ENCODE measurements at regions not wholly inside any gene's neighbourhood (a gene's known extent, or its start where the extent isn't known, plus 50 kb on each side); places are given as distances from the start of the nearest gene placed in this dataset.

- Histone ChIP-seq H3K9me3 (ENCODE audit: severe bottlenecking) (peaks cover 3% of the 10 kb centered on the region), H3K4me3 (ENCODE audit: severe bottlenecking) (no peak overlapping the region), H3K36me3 (ENCODE audit: low read depth) (no peaks in the 10 kb centered on the region), H3K27ac (ENCODE audit: poor library complexity, severe bottlenecking) (no peak overlapping the region), H3K4me1 (ENCODE audit: insufficient read depth, poor library complexity, severe bottlenecking) (peaks cover 25% of the 10 kb centered on the region), H3K27me3 (ENCODE audit: insufficient read depth, poor library complexity, severe bottlenecking) (no peaks in the 10 kb centered on the region)
- ATAC-seq (ENCODE audit: low read depth) (no peak), DNase-seq (ENCODE audit: low spot score) (no peak)
- TF ChIP-seq CTCF (IDR thresholded peaks at IDR 0.05; ENCODE audit: poor library complexity, severe bottlenecking) = no peak
Measured at GRCh38 chr11:19594326-19594725, 118.3 kb upstream of the NAV2 start.

- Histone ChIP-seq H3K27ac (ENCODE audit: poor library complexity, severe bottlenecking) (no peak overlapping the region), H3K9me3 (ENCODE audit: severe bottlenecking) (peaks cover 3% of the 10 kb centered on the region), H3K4me3 (ENCODE audit: severe bottlenecking) (no peak overlapping the region), H3K27me3 (ENCODE audit: insufficient read depth, poor library complexity, severe bottlenecking) (no peaks in the 10 kb centered on the region), H3K4me1 (ENCODE audit: insufficient read depth, poor library complexity, severe bottlenecking) (peaks cover 25% of the 10 kb centered on the region), H3K36me3 (ENCODE audit: low read depth) (no peaks in the 10 kb centered on the region)
- TF ChIP-seq CTCF (IDR thresholded peaks at IDR 0.05; ENCODE audit: poor library complexity, severe bottlenecking) = no peak
- no peak for ATAC-seq (ENCODE audit: low read depth)
- no peak for DNase-seq (ENCODE audit: low spot score)
Measured at GRCh38 chr11:19592842-19593241, 119.8 kb upstream of the NAV2 start.

- TF ChIP-seq CTCF (IDR thresholded peaks at IDR 0.05; ENCODE audit: poor library complexity, severe bottlenecking) = no peak
- H3K4me1 ChIP-seq (ENCODE audit: insufficient read depth, poor library complexity, severe bottlenecking) = no peaks in the 10 kb centered on the region
- H3K9me3 ChIP-seq (ENCODE audit: severe bottlenecking) = no peaks in the 10 kb centered on the region
- H3K36me3 ChIP-seq (ENCODE audit: low read depth) = no peaks in the 10 kb centered on the region
- H3K27ac ChIP-seq (ENCODE audit: poor library complexity, severe bottlenecking) = no peak overlapping the region
- ATAC-seq (ENCODE audit: low read depth) = no peak
- H3K27me3 ChIP-seq (ENCODE audit: insufficient read depth, poor library complexity, severe bottlenecking) = no peaks in the 10 kb centered on the region
- DNase-seq (ENCODE audit: low spot score) = no peak
- no peak overlapping the region for H3K4me3 ChIP-seq (ENCODE audit: severe bottlenecking)
Measured at GRCh38 chr11:19589567-19590260, 122.9 kb upstream of the NAV2 start.

- no peaks in the 10 kb centered on the region for H3K36me3 ChIP-seq (ENCODE audit: low read depth)
Measured at GRCh38 chr11:19587979-19588378, 124.7 kb upstream of the NAV2 start.

More at GRCh38 chr11:19587979-19588378, 124.7 kb upstream of the NAV2 start:
- H3K4me1 ChIP-seq (ENCODE audit: insufficient read depth, poor library complexity, severe bottlenecking) = no peaks in the 10 kb centered on the region
- H3K27ac ChIP-seq (ENCODE audit: poor library complexity, severe bottlenecking) = no peak overlapping the region
- ATAC-seq (ENCODE audit: low read depth) = no peak
- no peak for DNase-seq (ENCODE audit: low spot score)
- H3K4me3 ChIP-seq (ENCODE audit: severe bottlenecking) = no peak overlapping the region
- no peak for TF ChIP-seq CTCF (IDR thresholded peaks at IDR 0.05; ENCODE audit: poor library complexity, severe bottlenecking)
- H3K9me3 ChIP-seq (ENCODE audit: severe bottlenecking) = no peaks in the 10 kb centered on the region
- H3K27me3 ChIP-seq (ENCODE audit: insufficient read depth, poor library complexity, severe bottlenecking) = no peaks in the 10 kb centered on the region

All from RWPE2 (cell line).